ENCODE measurements at regions not wholly inside any gene's neighbourhood (a gene's known extent, or its start where the extent isn't known, plus 50 kb on each side); places are given as distances from the start of the nearest gene placed in this dataset.

DNA sequence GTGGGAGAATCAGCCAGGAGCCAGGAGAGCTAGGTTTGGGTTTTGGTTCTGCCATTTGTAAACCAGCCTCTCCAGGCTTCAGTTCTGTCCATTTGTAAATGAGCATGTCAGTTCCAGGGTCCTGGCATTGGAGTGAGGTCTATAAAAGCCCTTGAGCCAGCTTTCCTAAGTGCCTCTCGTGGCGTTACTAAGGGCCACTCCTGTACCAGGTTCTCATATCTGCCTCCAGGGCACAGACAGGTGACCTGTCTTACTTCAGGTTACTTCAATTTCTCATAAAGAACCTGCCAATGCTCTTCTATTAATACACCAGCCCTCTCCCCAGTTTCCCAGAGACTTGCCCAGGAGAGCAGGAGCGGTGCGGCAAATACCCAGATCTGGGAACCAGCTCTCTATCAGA, 101.9 kb downstream of the VEGFA start:
- TF ChIP-seq, protein P1, sequence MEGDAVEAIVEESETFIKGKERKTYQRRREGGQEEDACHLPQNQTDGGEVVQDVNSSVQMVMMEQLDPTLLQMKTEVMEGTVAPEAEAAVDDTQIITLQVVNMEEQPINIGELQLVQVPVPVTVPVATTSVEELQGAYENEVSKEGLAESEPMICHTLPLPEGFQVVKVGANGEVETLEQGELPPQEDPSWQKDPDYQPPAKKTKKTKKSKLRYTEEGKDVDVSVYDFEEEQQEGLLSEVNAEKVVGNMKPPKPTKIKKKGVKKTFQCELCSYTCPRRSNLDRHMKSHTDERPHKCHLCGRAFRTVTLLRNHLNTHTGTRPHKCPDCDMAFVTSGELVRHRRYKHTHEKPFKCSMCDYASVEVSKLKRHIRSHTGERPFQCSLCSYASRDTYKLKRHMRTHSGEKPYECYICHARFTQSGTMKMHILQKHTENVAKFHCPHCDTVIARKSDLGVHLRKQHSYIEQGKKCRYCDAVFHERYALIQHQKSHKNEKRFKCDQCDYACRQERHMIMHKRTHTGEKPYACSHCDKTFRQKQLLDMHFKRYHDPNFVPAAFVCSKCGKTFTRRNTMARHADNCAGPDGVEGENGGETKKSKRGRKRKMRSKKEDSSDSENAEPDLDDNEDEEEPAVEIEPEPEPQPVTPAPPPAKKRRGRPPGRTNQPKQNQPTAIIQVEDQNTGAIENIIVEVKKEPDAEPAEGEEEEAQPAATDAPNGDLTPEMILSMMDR (conservative IDR thresholded peaks at IDR 0.05 in 1 of 2, IDR thresholded peaks at IDR 0.05 in 1 of 2; ENCODE audit: extremely low read depth in 1 of 2, insufficient read depth in 1 of 2, low read depth in 1 of 2, low read length in 2 of 2) = no peak
- no peak for TF ChIP-seq EZH2 (IDR thresholded peaks at IDR 0.05; ENCODE audit: borderline replicate concordance, low read length)
